Fibroblast of upper back skin (primary cell): ENCODE measurements at regions not wholly inside any gene's neighbourhood (a gene's known extent, or its start where the extent isn't known, plus 50 kb on each side); places are given as distances from the start of the nearest gene placed in this dataset.

Experiments
- DNase-seq: peaks from one replicate; pipeline ENCODE4 v3.0.0-alpha.2; 2013

GRCh38 chr2:118177884-118178283 lies 89.6 kb downstream of the INSIG2 start:
- DNase-seq, result no peak

- DNase-seq, result no peak
Observed at GRCh38 chr2:118177318-118177717, 89.0 kb downstream of the INSIG2 start.

DNA sequence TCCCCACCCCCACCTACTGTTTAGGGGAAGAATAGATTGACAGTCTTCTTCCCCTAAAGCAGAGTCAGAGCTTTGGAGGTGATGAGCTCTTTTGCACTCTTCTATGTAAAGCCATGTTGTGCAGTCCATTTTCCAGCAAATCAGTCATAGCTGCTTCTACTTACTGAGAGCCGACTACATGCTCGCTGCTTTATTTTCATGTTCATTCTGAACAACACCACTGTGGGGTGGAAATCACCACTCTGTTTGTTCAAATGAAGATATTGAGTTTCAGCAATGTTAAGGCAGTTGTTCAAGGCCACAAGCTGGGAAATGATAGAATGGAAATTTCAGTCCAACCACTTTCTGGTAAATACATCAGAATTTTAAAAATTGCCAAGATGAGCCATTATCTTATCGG lies 88.3 kb downstream of the INSIG2 start:
- no peak for DNase-seq

DNA sequence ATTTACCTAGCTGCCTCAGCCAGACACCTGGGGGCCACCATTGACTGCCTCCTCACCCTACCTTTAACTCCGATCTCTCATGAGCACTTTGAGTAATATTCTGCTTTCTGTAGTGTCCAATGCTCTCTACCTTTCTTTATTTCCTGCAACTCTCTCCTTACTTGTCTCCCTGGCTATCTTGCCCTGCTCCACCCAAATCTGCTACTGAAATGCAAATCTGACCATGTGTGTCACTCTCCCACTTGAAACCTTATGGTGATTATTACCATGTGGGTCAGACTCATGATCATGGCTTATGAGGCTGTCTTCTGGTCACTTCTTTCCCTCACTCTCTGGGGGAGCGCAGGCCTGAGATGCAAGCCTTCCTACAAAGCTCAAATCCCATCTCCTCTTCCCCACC lies 83.3 kb downstream of the INSIG2 start:
- DNase-seq, result no peak

GRCh38 chr2:118169359-118170005 lies 81.2 kb downstream of the INSIG2 start:
- no peak for DNase-seq

DNA sequence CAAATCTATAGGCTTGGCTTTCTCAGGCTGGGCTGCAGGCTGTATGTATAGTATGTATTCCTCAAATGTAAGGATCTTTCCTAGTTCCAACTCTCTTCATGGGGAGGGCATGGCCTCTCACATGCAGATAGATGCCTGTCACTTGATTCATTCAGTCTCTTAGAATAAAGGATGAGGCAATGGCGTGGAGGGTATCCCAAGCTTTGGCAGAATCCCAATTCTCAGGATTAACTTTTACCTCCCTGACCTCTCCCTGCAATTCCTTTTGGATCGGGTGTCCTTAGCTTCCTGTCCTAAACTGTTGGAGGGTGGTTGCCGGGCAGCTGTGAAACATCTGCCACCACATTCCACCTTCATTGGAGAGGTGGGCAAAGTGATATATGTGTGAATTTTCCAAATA lies 80.3 kb downstream of the INSIG2 start:
- peak; percentile 14 for DNase-seq

GRCh38 chr2:118167026-118167425 lies 78.8 kb downstream of the INSIG2 start:
- no peak for DNase-seq

GRCh38 chr2:118166242-118166641 lies 78.0 kb downstream of the INSIG2 start:
- DNase-seq, result no peak

DNA sequence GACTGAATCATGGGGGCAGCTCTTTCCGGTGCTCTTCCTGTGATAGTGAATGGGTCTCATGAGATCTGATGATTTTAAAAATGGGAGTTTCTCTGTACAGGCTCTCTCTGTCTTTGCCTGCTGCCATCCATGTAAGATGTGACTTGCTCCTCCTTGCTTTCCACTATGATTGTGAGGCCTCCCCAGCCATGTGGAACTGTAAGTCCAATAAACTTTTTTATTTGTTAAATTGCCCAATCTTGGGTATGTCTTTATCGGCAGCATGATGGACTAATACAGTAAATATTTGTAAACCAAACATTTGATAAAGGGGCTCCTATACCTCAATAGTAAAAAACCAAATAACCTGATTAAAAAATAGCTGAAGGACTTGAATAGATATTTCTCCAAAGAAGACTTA lies 77.3 kb downstream of the INSIG2 start:
- DNase-seq, result no peak
